ENCODE measurements at regions not wholly inside any gene's neighbourhood (a gene's known extent, or its start where the extent isn't known, plus 50 kb on each side); places are given as distances from the start of the nearest gene placed in this dataset.

DNA sequence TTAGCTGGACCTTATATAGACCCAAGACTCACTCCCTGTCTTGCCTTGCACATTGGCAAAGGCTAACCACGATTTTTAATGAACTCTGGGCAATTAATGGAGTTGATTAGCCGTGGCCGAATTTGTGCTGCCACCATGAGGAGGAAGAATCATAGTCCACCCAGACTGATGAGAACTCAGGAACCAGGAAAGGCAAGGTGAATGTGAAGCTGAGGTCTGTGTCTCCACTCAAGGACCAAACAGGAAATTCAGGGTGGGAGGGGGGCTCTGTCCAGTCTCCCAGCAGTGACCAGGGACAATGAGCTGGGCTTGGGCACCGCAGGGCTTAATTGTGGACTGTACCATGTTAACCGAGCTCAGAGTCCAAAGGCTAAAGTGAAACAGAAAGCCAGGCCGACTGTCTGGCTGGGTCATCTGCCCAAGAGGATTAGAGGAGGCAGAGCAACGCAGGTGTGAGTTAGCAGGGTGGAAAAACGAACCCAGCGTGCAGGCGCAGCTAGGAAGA lies 127.0 kb upstream of the JCAD start:
- Histone ChIP-seq H3K27me3 (ENCODE audit: control insufficient read depth in 3 of 3, insufficient read depth in 3 of 3, low read length in 3 of 3) (no peaks in the 10 kb centered on the region), H3K4me3 (ENCODE audit: low read length in 3 of 3) (peak overlapping the region; percentile 56 to 70 (median 61)), H3K9me3 (ENCODE audit: control insufficient read depth in 3 of 3, low read length in 3 of 3) (no peaks in the 10 kb centered on the region), H3K36me3 (ENCODE audit: control insufficient read depth in 3 of 3, insufficient read depth in 3 of 3, low read length in 3 of 3) (no peaks in the 10 kb centered on the region), H3K9ac (ENCODE audit: low read depth in 1 of 3, low read length in 3 of 3) (peak overlapping the region; percentile 55 to 70 (median 67)), H3K27ac (ENCODE audit: low read depth, low read length) (peak overlapping the region; percentile 52), H3K4me1 (ENCODE audit: control insufficient read depth in 3 of 3, insufficient read depth in 3 of 3, low read length in 3 of 3) (peaks cover 4 to 21% (median 10%) of the 10 kb centered on the region in 3 donors)

DNA sequence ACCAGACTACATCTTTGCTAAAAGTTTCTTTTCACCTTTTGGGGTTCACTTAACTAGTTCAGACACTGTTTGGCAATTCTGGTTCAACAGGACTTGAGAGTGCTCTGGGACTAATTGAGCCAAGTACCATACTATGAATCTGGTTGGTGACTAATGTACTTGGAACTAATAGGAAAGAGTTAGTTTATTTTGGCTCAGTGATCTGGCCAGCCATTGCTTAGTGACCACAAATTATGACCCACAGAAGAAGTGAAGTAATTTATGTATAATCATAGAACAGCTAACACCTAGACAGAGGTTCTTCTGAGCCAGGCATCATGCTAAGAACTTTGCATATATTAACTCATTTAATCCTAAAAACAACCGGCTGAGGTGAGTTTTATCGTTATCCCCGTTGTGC lies 126.5 kb upstream of the JCAD start:
- no peaks in the 10 kb centered on the region for H3K27me3 ChIP-seq (ENCODE audit: control insufficient read depth in 3 of 3, insufficient read depth in 3 of 3, low read length in 3 of 3)
- H3K9ac ChIP-seq (ENCODE audit: low read depth in 1 of 3, low read length in 3 of 3), result no peak overlapping the region
- peak overlapping the region in 1 of 3 donors; percentile 56 for H3K4me3 ChIP-seq (ENCODE audit: low read length in 3 of 3)
- H3K27ac ChIP-seq (ENCODE audit: low read depth, low read length), result no peak overlapping the region
- no peaks in the 10 kb centered on the region for H3K36me3 ChIP-seq (ENCODE audit: control insufficient read depth in 3 of 3, insufficient read depth in 3 of 3, low read length in 3 of 3)
- H3K9me3 ChIP-seq (ENCODE audit: control insufficient read depth in 3 of 3, low read length in 3 of 3), result no peaks in the 10 kb centered on the region
- peaks cover 4 to 21% (median 10%) of the 10 kb centered on the region in 3 donors for H3K4me1 ChIP-seq (ENCODE audit: control insufficient read depth in 3 of 3, insufficient read depth in 3 of 3, low read length in 3 of 3)

GRCh38 chr10:30185341-30185740 lies 126.0 kb upstream of the JCAD start:
- Histone ChIP-seq H3K4me1 (ENCODE audit: control insufficient read depth in 3 of 3, insufficient read depth in 3 of 3, low read length in 3 of 3) (peaks cover 4 to 21% (median 10%) of the 10 kb centered on the region in 3 donors), H3K4me3 (ENCODE audit: low read length in 3 of 3) (no peak overlapping the region), H3K9ac (ENCODE audit: low read depth in 1 of 3, low read length in 3 of 3) (no peak overlapping the region), H3K9me3 (ENCODE audit: control insufficient read depth in 3 of 3, low read length in 3 of 3) (no peaks in the 10 kb centered on the region), H3K27ac (ENCODE audit: low read depth, low read length) (no peak overlapping the region), H3K36me3 (ENCODE audit: control insufficient read depth in 3 of 3, insufficient read depth in 3 of 3, low read length in 3 of 3) (no peaks in the 10 kb centered on the region), H3K27me3 (ENCODE audit: control insufficient read depth in 3 of 3, insufficient read depth in 3 of 3, low read length in 3 of 3) (no peaks in the 10 kb centered on the region)

DNA sequence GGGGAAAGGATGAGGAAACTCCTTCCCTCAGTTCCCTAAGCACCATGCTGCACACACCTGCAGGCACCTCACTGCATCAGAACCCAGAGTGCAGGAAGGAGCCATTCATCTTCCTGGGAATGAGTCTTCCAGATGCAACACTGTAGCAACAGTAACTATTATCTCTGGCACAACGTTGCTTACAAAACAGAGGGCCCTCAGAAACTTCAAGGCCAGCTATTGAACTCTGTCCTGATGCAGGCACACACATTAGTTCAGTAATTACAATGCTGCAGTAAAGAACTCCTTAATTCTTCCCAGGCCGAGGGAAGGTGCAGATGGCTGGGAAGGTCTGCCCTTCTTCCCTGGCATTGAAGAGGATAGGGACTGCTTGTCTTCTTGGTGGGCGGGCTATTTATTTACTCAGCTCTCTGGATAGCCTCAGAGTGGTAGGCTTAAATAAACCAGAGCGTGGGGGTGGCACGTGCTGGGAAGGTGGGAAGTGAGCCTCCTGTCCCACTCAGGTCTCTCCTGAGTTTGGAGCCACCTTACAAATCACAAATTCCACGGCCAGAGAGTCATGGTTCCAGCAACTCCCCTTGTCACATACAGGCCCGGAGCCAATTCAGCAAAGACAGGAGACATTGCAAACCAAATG lies 125.1 kb upstream of the JCAD start:
- no peak overlapping the region for H3K9ac ChIP-seq (ENCODE audit: low read depth in 1 of 3, low read length in 3 of 3)
- no peaks in the 10 kb centered on the region for H3K9me3 ChIP-seq (ENCODE audit: control insufficient read depth in 3 of 3, low read length in 3 of 3)
- no peaks in the 10 kb centered on the region for H3K36me3 ChIP-seq (ENCODE audit: control insufficient read depth in 3 of 3, insufficient read depth in 3 of 3, low read length in 3 of 3)
- peaks cover 4 to 21% (median 10%) of the 10 kb centered on the region in 3 donors for H3K4me1 ChIP-seq (ENCODE audit: control insufficient read depth in 3 of 3, insufficient read depth in 3 of 3, low read length in 3 of 3)
- no peak overlapping the region for H3K4me3 ChIP-seq (ENCODE audit: low read length in 3 of 3)
- no peak overlapping the region for H3K27ac ChIP-seq (ENCODE audit: low read depth, low read length)
- H3K27me3 ChIP-seq (ENCODE audit: control insufficient read depth in 3 of 3, insufficient read depth in 3 of 3, low read length in 3 of 3), result no peaks in the 10 kb centered on the region

- Histone ChIP-seq H3K27ac (ENCODE audit: low read depth, low read length) (peak overlapping the region; percentile 68), H3K27me3 (ENCODE audit: control insufficient read depth in 3 of 3, insufficient read depth in 3 of 3, low read length in 3 of 3) (peaks cover 0 to 3% (median 0%) of the 10 kb centered on the region in 3 donors), H3K9me3 (ENCODE audit: control insufficient read depth in 3 of 3, low read length in 3 of 3) (no peaks in the 10 kb centered on the region), H3K36me3 (ENCODE audit: control insufficient read depth in 3 of 3, insufficient read depth in 3 of 3, low read length in 3 of 3) (no peaks in the 10 kb centered on the region), H3K4me3 (ENCODE audit: low read length in 3 of 3) (no peak overlapping the region), H3K4me1 (ENCODE audit: control insufficient read depth in 3 of 3, insufficient read depth in 3 of 3, low read length in 3 of 3) (peaks cover 4 to 18% (median 10%) of the 10 kb centered on the region in 3 donors), H3K9ac (ENCODE audit: low read depth in 1 of 3, low read length in 3 of 3) (no peak overlapping the region)
Observed at GRCh38 chr10:30183055-30183402, 123.6 kb upstream of the JCAD start.

DNA sequence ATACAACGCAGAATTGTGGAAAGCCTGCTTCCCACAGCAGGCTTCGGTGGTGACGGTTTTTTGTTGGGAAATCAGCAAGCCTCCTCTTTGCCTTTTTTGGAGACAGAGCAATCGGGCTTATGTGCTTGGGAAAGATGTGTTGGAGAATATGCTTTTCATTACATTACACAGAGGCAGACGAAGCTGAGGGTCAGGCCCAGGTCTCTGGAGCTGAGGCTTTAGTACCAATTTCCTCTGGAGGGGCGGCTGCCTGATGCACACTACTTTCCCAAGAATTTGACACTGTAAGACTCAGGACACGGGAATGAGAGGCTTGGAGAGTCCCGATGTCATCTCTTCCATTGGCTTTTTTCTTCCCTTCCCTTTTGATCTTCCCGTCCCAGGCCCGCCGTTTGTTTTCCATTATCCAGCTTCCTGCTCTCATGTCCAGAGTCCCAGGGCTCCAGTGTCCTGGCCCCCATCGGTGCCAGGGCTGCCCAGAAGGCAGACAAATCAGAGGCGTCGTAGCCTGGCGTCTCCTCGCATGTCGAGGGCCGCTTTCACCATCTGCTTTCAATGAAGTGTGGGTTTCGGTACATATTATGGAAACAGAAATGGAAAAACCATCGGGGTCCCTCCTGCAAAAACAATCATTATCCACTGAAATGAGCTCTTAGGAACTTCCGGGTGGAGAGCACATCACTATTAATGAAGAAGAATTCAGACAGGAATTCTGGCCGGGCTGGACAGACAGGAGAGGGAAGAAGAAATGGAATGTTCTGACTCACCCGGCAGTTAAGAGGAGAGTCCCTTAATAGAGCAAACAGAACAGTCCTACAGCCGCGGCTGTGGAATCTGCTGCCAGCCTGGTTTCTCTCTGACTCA lies 123.0 kb upstream of the JCAD start:
- Histone ChIP-seq H3K9ac (ENCODE audit: low read depth in 1 of 3, low read length in 3 of 3) (no peak overlapping the region), H3K27me3 (ENCODE audit: control insufficient read depth in 3 of 3, insufficient read depth in 3 of 3, low read length in 3 of 3) (peaks cover 0 to 3% (median 0%) of the 10 kb centered on the region in 3 donors), H3K9me3 (ENCODE audit: control insufficient read depth in 3 of 3, low read length in 3 of 3) (no peaks in the 10 kb centered on the region), H3K4me3 (ENCODE audit: low read length in 3 of 3) (peak overlapping the region in 1 of 3 donors; percentile 29), H3K27ac (ENCODE audit: low read depth, low read length) (peak overlapping the region; percentile 68), H3K4me1 (ENCODE audit: control insufficient read depth in 3 of 3, insufficient read depth in 3 of 3, low read length in 3 of 3) (peaks cover 4 to 15% (median 10%) of the 10 kb centered on the region in 3 donors), H3K36me3 (ENCODE audit: control insufficient read depth in 3 of 3, insufficient read depth in 3 of 3, low read length in 3 of 3) (no peaks in the 10 kb centered on the region)

DNA sequence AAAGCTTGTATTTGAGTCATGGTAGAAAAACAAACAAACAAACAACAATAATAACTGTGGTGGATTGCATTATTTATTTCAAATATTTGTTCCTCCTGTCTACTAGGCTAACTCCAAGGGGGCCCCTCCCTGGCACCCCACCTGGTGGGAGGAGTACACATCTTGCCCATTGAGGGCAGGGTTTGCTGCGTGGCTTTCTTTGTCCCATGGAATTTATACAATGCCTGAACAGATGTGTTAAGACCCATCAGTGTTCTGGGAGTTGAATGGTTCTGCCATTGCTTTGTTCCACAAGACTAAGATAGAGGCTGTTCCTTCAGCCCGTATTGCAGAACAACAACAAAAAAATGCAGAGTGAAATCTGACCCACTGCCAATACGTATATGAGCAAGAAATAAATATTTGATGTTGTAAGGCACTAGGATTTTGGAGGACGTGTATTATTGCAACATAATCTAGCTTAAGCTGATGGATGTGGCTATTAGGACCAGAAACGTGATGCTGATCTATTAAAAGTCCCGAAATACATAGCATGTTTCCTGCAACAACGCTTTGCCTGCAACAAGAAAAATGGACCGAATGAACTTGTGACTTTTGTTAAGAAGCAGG lies 119.1 kb upstream of the JCAD start:
- H3K27ac ChIP-seq (ENCODE audit: low read depth, low read length), result no peak overlapping the region
- H3K27me3 ChIP-seq (ENCODE audit: control insufficient read depth in 3 of 3, insufficient read depth in 3 of 3, low read length in 3 of 3), result peaks cover 0 to 3% (median 0%) of the 10 kb centered on the region in 3 donors
- no peaks in the 10 kb centered on the region for H3K9me3 ChIP-seq (ENCODE audit: control insufficient read depth in 3 of 3, low read length in 3 of 3)
- peaks cover 0 to 3% (median 2%) of the 10 kb centered on the region in 3 donors for H3K4me1 ChIP-seq (ENCODE audit: control insufficient read depth in 3 of 3, insufficient read depth in 3 of 3, low read length in 3 of 3)
- no peak overlapping the region for H3K9ac ChIP-seq (ENCODE audit: low read depth in 1 of 3, low read length in 3 of 3)
- H3K36me3 ChIP-seq (ENCODE audit: control insufficient read depth in 3 of 3, insufficient read depth in 3 of 3, low read length in 3 of 3), result no peaks in the 10 kb centered on the region
- H3K4me3 ChIP-seq (ENCODE audit: low read length in 3 of 3), result no peak overlapping the region

DNA sequence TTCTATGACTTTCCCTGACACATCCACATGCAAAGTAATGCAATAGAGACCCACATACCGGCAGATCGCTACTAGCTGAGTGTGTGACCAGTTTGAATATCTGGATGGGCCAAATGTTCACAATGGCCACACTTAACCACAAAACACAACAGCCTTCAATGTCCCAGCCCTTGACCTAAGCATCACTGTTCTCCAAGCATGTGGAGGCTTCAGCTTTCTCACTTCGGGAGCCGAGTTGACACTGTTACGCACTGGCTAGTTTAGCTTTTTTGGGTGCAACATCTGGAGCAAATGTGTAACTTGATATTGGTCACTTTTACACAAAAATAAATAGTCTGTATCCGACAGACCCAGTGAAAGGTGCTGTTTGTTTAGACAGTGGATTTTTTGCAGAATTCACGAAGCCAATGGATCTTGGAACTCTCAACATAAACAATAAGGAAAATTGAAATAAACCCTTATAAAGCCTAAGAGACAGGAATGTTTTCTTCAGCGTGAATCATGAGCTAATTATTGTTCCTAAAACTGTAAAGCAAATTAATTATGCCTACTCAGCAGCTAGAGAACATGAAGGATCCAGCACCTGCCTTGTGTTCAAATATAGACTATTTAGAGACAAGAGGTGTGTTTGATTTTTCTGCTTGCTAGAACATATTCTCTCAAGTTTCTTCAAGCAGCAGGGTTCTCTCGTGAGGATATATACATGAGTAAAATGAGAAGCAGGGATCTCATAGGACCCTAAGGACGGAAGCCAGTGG lies 117.6 kb upstream of the JCAD start:
- no peaks in the 10 kb centered on the region for H3K9me3 ChIP-seq (ENCODE audit: control insufficient read depth in 3 of 3, low read length in 3 of 3)
- no peaks in the 10 kb centered on the region for H3K4me1 ChIP-seq (ENCODE audit: control insufficient read depth in 3 of 3, insufficient read depth in 3 of 3, low read length in 3 of 3)
- no peak overlapping the region for H3K4me3 ChIP-seq (ENCODE audit: low read length in 3 of 3)
- H3K36me3 ChIP-seq (ENCODE audit: control insufficient read depth in 3 of 3, insufficient read depth in 3 of 3, low read length in 3 of 3), result no peaks in the 10 kb centered on the region
- no peak overlapping the region for H3K9ac ChIP-seq (ENCODE audit: low read depth in 1 of 3, low read length in 3 of 3)
- H3K27ac ChIP-seq (ENCODE audit: low read depth, low read length), result no peak overlapping the region
- peaks cover 0 to 3% (median 0%) of the 10 kb centered on the region in 3 donors for H3K27me3 ChIP-seq (ENCODE audit: control insufficient read depth in 3 of 3, insufficient read depth in 3 of 3, low read length in 3 of 3)

DNA sequence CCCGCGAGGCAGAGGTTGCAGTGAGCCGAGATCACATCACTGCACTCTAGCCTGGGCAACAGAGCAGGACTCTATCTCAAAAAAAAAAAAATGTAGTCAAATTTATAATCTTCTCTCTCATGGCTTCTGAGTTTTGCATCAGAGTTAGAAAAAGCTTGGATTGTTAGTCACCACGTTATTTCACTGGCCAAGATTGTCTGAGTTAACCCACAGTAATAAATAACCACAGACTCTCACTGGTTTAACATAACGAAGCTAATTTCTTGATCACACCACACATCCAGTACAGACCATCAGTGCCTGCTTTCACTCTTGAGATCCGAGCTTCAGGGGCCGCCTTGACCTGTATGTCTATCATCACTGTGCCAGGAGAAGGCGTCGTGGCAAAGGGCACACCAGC lies 116.8 kb upstream of the JCAD start:
- Histone ChIP-seq H3K27me3 (ENCODE audit: control insufficient read depth in 3 of 3, insufficient read depth in 3 of 3, low read length in 3 of 3) (peaks cover 0 to 3% (median 0%) of the 10 kb centered on the region in 3 donors), H3K27ac (ENCODE audit: low read depth, low read length) (no peak overlapping the region), H3K9ac (ENCODE audit: low read depth in 1 of 3, low read length in 3 of 3) (no peak overlapping the region)

More for the DNA sequence above, 116.8 kb upstream of the JCAD start:
- no peaks in the 10 kb centered on the region for H3K9me3 ChIP-seq (ENCODE audit: control insufficient read depth in 3 of 3, low read length in 3 of 3)
- H3K4me3 ChIP-seq (ENCODE audit: low read length in 3 of 3), result no peak overlapping the region
- H3K36me3 ChIP-seq (ENCODE audit: control insufficient read depth in 3 of 3, insufficient read depth in 3 of 3, low read length in 3 of 3), result no peaks in the 10 kb centered on the region
- no peaks in the 10 kb centered on the region for H3K4me1 ChIP-seq (ENCODE audit: control insufficient read depth in 3 of 3, insufficient read depth in 3 of 3, low read length in 3 of 3)

Data from skeletal muscle tissue (tissue), 3 donors.